Activated CD4-positive, alpha-beta T cell treated with anti-CD3 and anti-CD28 coated beads, Interleukin-2, amount 10 ng/mL, durations not matched to agents 7 days and 5 days (primary cell): ENCODE measurements at regions not wholly inside any gene's neighbourhood (a gene's known extent, or its start where the extent isn't known, plus 50 kb on each side); places are given as distances from the start of the nearest gene placed in this dataset.

Experiments
- CTCF ChIA-PET: fragments of 350-600 bp; sonication (Branson Sonifier 250); formaldehyde crosslinking; loops from one replicate; lab custom pipeline; 2021; ENCODE audit warnings: antibody characterized with exemption; lab: Charles Lee
- POLR2A ChIA-PET: fragments of 350-600 bp; sonication (Branson Sonifier 250); formaldehyde crosslinking; loops from one replicate; lab custom pipeline; 2021; ENCODE audit warnings: antibody characterized with exemption; lab: Charles Lee
- DNase-seq: peaks from one replicate; pipeline ENCODE4 v3.0.0-alpha.2; 2020
- H3K27ac Mint-ChIP-seq: one replicate; pipeline ENCODE4 v1.8.0; 2021; ENCODE audit warnings: mild to moderate bottlenecking, moderate library complexity, mixed read lengths
- H3K27me3 Mint-ChIP-seq: one replicate; pipeline ENCODE4 v1.8.0; 2021; ENCODE audit warnings: mixed read lengths
- H3K36me3 Mint-ChIP-seq: one replicate; pipeline ENCODE4 v1.8.0; 2021; ENCODE audit warnings: low read depth, mixed read lengths
- H3K4me1 Mint-ChIP-seq: one replicate; pipeline ENCODE4 v1.8.0; 2021; ENCODE audit warnings: mixed read lengths
- H3K4me3 Mint-ChIP-seq: one replicate; pipeline ENCODE4 v1.8.0; 2021; ENCODE audit warnings: mild to moderate bottlenecking, moderate library complexity, mixed read lengths
- H3K9me3 Mint-ChIP-seq: one replicate; pipeline ENCODE4 v1.8.0; 2021; ENCODE audit warnings: mixed read lengths

DNA sequence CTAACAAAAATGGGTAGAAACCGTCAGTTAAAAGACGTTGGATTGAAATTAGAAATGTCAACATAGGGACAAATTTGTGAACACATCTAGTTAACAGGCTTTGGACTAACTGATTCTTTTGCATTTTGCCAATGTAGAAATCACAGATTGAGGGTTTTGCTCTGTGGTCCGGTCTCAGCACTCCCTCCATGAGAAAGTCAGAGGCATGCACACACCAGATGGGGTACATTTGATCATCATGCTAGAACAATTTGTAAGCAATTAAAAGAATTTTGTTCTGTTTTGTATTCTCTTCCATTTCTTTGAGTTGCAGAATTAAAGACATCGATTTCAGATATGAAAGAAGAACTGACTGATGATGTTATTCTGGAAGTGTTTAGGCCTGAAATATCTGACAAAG, 179.1 kb upstream of the CCDC68 start:
- H3K4me3 Mint-ChIP-seq, result no peak overlapping the region
- H3K36me3 Mint-ChIP-seq, result no peaks in the 10 kb centered on the region
- ChIA-PET CTCF (no interaction called here), POLR2A (no interaction called here)
- no peak for DNase-seq
- no peaks in the 10 kb centered on the region for H3K4me1 Mint-ChIP-seq
- H3K9me3 Mint-ChIP-seq, result no peaks in the 10 kb centered on the region
- no peaks in the 10 kb centered on the region for H3K27me3 Mint-ChIP-seq
- H3K27ac Mint-ChIP-seq, result no peak overlapping the region

GRCh38 chr18:55137602-55138001, 178.3 kb upstream of the CCDC68 start:
- no peaks in the 10 kb centered on the region for H3K4me1 Mint-ChIP-seq
- H3K27me3 Mint-ChIP-seq, result no peaks in the 10 kb centered on the region
- no peak overlapping the region for H3K4me3 Mint-ChIP-seq
- H3K36me3 Mint-ChIP-seq, result no peaks in the 10 kb centered on the region
- ChIA-PET CTCF (no interaction called here), POLR2A (no interaction called here)
- no peak for DNase-seq
- H3K27ac Mint-ChIP-seq, result no peak overlapping the region
- H3K9me3 Mint-ChIP-seq, result no peaks in the 10 kb centered on the region

DNA sequence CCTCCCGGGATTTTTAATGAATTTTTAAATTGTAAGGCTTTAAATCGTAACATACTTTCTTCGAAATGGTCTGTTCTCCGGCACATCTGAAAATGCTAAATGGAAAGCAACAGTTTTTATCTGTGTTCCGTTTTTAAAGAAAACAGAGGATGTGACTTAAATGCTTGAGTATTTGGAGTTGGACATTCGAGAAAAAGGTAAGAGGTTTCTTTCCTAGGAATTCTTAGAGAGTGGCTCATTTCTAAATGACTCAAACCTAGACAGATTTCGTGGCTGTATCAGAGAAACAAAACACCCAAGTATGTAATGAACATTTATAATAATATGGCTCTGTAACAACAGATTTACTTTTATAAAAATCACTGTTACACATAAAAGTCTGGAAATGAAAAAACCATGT, 177.6 kb upstream of the CCDC68 start:
- no peaks in the 10 kb centered on the region for H3K27me3 Mint-ChIP-seq
- H3K4me1 Mint-ChIP-seq, result no peaks in the 10 kb centered on the region
- no peaks in the 10 kb centered on the region for H3K36me3 Mint-ChIP-seq

DNA sequence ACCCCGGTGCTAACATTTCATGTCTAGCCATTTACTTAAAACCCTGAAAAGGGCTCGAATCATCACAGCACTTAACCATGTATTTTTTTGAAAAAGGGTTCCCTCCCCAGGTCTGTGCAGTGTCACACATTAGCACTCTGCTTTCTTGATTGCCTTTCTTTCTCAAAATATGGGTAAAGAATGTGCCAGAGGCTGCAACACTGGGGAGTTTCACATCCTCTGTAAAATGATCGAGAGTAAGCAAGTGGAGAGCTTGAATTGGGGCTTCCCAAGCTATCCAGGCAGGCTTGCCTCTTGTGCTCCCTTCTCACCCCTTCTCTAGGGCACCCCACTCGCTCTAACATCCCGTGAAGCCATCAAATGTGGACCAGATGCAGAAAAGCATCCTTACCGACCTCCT, 177.0 kb upstream of the CCDC68 start:
- no peak for DNase-seq
- Mint-ChIP-seq H3K27ac (no peak overlapping the region), H3K36me3 (no peaks in the 10 kb centered on the region), H3K27me3 (no peaks in the 10 kb centered on the region), H3K4me3 (no peak overlapping the region), H3K4me1 (no peaks in the 10 kb centered on the region), H3K9me3 (no peaks in the 10 kb centered on the region)
- ChIA-PET CTCF (no interaction called here), POLR2A (no interaction called here)

More for the DNA sequence above, 177.6 kb upstream of the CCDC68 start:
- no peak overlapping the region for H3K27ac Mint-ChIP-seq
- no peak overlapping the region for H3K4me3 Mint-ChIP-seq
- DNase-seq, result no peak
- ChIA-PET CTCF (no interaction called here), POLR2A (no interaction called here)
- no peaks in the 10 kb centered on the region for H3K9me3 Mint-ChIP-seq

GRCh38 chr18:55133378-55133777, 174.1 kb upstream of the CCDC68 start:
- H3K4me1 Mint-ChIP-seq, result no peaks in the 10 kb centered on the region
- DNase-seq, result no peak
- H3K9me3 Mint-ChIP-seq, result no peaks in the 10 kb centered on the region
- H3K36me3 Mint-ChIP-seq, result no peaks in the 10 kb centered on the region
- no peak overlapping the region for H3K27ac Mint-ChIP-seq
- no peaks in the 10 kb centered on the region for H3K27me3 Mint-ChIP-seq
- CTCF ChIA-PET, result no interaction called here
- POLR2A ChIA-PET, result no interaction called here
- H3K4me3 Mint-ChIP-seq, result no peak overlapping the region

GRCh38 chr18:55128437-55128836, 169.2 kb upstream of the CCDC68 start:
- no peaks in the 10 kb centered on the region for H3K4me1 Mint-ChIP-seq
- ChIA-PET CTCF (no interaction called here), POLR2A (no interaction called here)
- DNase-seq, result no peak
- no peak overlapping the region for H3K4me3 Mint-ChIP-seq
- no peaks in the 10 kb centered on the region for H3K9me3 Mint-ChIP-seq
- no peak overlapping the region for H3K27ac Mint-ChIP-seq
- H3K27me3 Mint-ChIP-seq, result no peaks in the 10 kb centered on the region
- no peaks in the 10 kb centered on the region for H3K36me3 Mint-ChIP-seq

DNA sequence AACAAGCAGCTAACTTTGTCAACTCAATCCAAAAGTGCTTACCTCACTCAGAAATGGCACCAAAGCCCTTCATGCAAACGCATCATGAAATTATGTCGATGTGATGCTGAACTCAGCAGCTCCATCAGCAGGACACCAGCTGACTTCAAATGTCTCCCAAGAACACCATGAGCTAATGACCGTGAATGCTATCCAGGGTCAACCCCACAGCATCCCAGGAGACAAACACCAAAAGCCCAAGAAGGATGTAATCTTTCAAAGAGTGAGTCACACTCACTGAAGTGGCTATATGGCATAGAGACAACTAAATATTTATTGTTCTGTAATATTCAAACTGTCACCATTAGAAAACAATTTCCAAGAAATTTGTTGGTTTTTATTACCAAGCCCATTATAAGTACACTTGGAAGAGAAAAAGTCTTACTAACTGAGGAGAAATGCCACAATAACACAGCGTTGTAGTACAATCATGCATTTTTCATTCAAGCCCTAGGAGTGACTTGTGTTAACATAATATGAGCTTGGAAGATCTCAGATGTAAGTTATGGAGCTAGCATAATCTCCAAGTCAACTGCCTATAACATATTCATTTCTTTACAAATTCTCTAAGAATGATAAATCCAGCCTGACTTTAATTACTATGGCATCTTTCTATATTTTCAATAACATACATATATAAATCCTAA, 165.0 kb upstream of the CCDC68 start:
- Mint-ChIP-seq H3K27ac (no peak overlapping the region), H3K27me3 (no peaks in the 10 kb centered on the region), H3K36me3 (no peaks in the 10 kb centered on the region), H3K9me3 (no peaks in the 10 kb centered on the region), H3K4me1 (no peaks in the 10 kb centered on the region), H3K4me3 (no peak overlapping the region)
- DNase-seq, result no peak
- CTCF ChIA-PET, result no interaction called here
- POLR2A ChIA-PET, result no interaction called here

GRCh38 chr18:55123361-55123760, 164.1 kb upstream of the CCDC68 start:
- no peaks in the 10 kb centered on the region for H3K4me1 Mint-ChIP-seq
- no peak overlapping the region for H3K27ac Mint-ChIP-seq
- no peaks in the 10 kb centered on the region for H3K27me3 Mint-ChIP-seq
- ChIA-PET CTCF (no interaction called here), POLR2A (no interaction called here)
- no peaks in the 10 kb centered on the region for H3K36me3 Mint-ChIP-seq
- DNase-seq, result no peak
- H3K9me3 Mint-ChIP-seq, result no peaks in the 10 kb centered on the region
- no peak overlapping the region for H3K4me3 Mint-ChIP-seq

GRCh38 chr18:55121397-55122170, 162.3 kb upstream of the CCDC68 start:
- Mint-ChIP-seq H3K36me3 (no peaks in the 10 kb centered on the region), H3K9me3 (no peaks in the 10 kb centered on the region), H3K4me3 (no peak overlapping the region), H3K4me1 (no peaks in the 10 kb centered on the region), H3K27me3 (no peaks in the 10 kb centered on the region), H3K27ac (no peak overlapping the region)
- ChIA-PET CTCF (no interaction called here), POLR2A (no interaction called here)
- no peak for DNase-seq

GRCh38 chr18:55120896-55121295, 161.6 kb upstream of the CCDC68 start:
- no peaks in the 10 kb centered on the region for H3K9me3 Mint-ChIP-seq
- no peak overlapping the region for H3K27ac Mint-ChIP-seq
- ChIA-PET POLR2A (no interaction called here), CTCF (no interaction called here)
- no peak for DNase-seq
- H3K27me3 Mint-ChIP-seq, result no peaks in the 10 kb centered on the region
- H3K4me1 Mint-ChIP-seq, result no peaks in the 10 kb centered on the region
- H3K4me3 Mint-ChIP-seq, result no peak overlapping the region
- H3K36me3 Mint-ChIP-seq, result no peaks in the 10 kb centered on the region

DNA sequence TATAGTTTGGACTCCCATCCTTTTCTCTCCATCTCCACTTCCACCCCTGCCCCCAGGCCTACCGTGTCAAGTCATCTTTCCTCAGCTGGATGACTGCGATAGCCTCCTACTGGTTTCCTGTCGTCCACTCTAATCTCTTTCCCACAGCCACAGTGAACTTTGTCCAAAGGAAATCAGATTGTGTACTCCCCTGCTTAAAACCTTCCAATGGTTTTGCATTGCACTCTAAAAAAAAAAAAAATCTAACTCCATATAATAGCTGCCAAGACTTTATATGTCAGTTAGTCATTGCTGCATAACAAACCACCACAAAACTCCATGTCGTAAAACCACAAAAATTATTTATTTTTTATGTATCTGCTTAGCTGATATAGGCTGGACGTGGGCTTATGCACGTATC, 160.2 kb upstream of the CCDC68 start:
- ChIA-PET POLR2A (no interaction called here), CTCF (interaction anchor here (0.5 to 0.6 kb wide), 2 partner anchors 8 to 72 kb away, joined by 3 read pairs; no protein-coding TSS in a partner anchor)
- Mint-ChIP-seq H3K9me3 (no peaks in the 10 kb centered on the region), H3K4me3 (no peak overlapping the region), H3K27me3 (no peaks in the 10 kb centered on the region), H3K4me1 (no peaks in the 10 kb centered on the region), H3K36me3 (no peaks in the 10 kb centered on the region), H3K27ac (no peak overlapping the region)
- DNase-seq, result no peak

DNA sequence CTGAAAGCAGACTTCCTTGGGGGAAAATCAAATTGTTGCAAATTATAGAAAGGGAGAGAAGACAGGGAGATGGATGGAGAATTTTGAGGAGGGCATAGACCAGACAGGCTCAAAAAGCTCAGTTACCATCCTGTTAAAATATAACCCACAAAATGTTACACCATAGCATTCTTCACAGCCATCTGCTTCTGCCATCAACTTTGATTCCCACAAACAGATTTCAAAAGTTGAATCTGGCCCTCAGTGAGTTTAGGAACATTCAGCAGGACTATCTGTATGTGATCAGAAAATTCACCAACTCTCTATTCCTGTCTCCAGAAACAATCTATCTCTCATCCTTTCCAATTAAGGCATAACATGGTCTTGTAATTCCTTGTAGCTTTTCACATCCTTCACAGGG, 159.8 kb upstream of the CCDC68 start:
- ChIA-PET POLR2A (no interaction called here), CTCF (no interaction called here)
- no peaks in the 10 kb centered on the region for H3K27me3 Mint-ChIP-seq
- H3K4me1 Mint-ChIP-seq, result no peaks in the 10 kb centered on the region
- no peaks in the 10 kb centered on the region for H3K36me3 Mint-ChIP-seq
- no peak for DNase-seq
- no peak overlapping the region for H3K27ac Mint-ChIP-seq
- no peaks in the 10 kb centered on the region for H3K9me3 Mint-ChIP-seq
- H3K4me3 Mint-ChIP-seq, result no peak overlapping the region

- no peaks in the 10 kb centered on the region for H3K27me3 Mint-ChIP-seq
- H3K36me3 Mint-ChIP-seq, result no peaks in the 10 kb centered on the region
- ChIA-PET CTCF (no interaction called here), POLR2A (no interaction called here)
- H3K9me3 Mint-ChIP-seq, result no peaks in the 10 kb centered on the region
- no peak overlapping the region for H3K4me3 Mint-ChIP-seq
- no peak overlapping the region for H3K27ac Mint-ChIP-seq
- no peak for DNase-seq
- no peaks in the 10 kb centered on the region for H3K4me1 Mint-ChIP-seq
Measured at GRCh38 chr18:55116863-55117262, 157.6 kb upstream of the CCDC68 start.

- no peaks in the 10 kb centered on the region for H3K9me3 Mint-ChIP-seq
- DNase-seq, result no peak
- ChIA-PET CTCF (no interaction called here), POLR2A (no interaction called here)
- H3K4me3 Mint-ChIP-seq, result no peak overlapping the region
- no peaks in the 10 kb centered on the region for H3K27me3 Mint-ChIP-seq
- H3K36me3 Mint-ChIP-seq, result no peaks in the 10 kb centered on the region
- no peak overlapping the region for H3K27ac Mint-ChIP-seq
- H3K4me1 Mint-ChIP-seq, result no peaks in the 10 kb centered on the region
Measured at GRCh38 chr18:55115606-55116005, 156.3 kb upstream of the CCDC68 start.
